ENCODE measurements at regions not wholly inside any gene's neighbourhood (a gene's known extent, or its start where the extent isn't known, plus 50 kb on each side); places are given as distances from the start of the nearest gene placed in this dataset.

GRCh38 chr14:46480817-46481216, 170.8 kb downstream of the RPL10L start:
- TF ChIP-seq REST (IDR thresholded peaks at IDR 0.05; ENCODE audit: low read depth) (no peak), TEAD4 (IDR thresholded peaks at IDR 0.05) (no peak), NFIC (IDR thresholded peaks at IDR 0.05) (no peak), EGR1 (IDR thresholded peaks at IDR 0.05) (no peak), ZBTB7A (IDR thresholded peaks at IDR 0.05; ENCODE audit: low read depth) (no peak), CEBPB (IDR thresholded peaks at IDR 0.05) (no peak), TCF12 (IDR thresholded peaks at IDR 0.05; ENCODE audit: low read depth) (no peak), EP300 (IDR thresholded peaks at IDR 0.05; ENCODE audit: borderline replicate concordance) (no peak), YY1 (IDR thresholded peaks at IDR 0.05; ENCODE audit: low read depth) (no peak), RAD21 (IDR thresholded peaks at IDR 0.05; ENCODE audit: low read depth) (no peak), MAX (IDR thresholded peaks at IDR 0.05) (no peak), FOXM1 (IDR thresholded peaks at IDR 0.05; ENCODE audit: borderline replicate concordance, low read depth) (no peak), CREB1 (IDR thresholded peaks at IDR 0.05; ENCODE audit: low read depth) (no peak), TAF1 (IDR thresholded peaks at IDR 0.05; ENCODE audit: low read depth) (no peak), USF1 (IDR thresholded peaks at IDR 0.05) (no peak)

- no peak for TF ChIP-seq REST (IDR thresholded peaks at IDR 0.05; ENCODE audit: low read depth)
- TF ChIP-seq NFIC (IDR thresholded peaks at IDR 0.05): no peak
- no peak for TF ChIP-seq USF1 (IDR thresholded peaks at IDR 0.05)
- no peak for TF ChIP-seq TAF1 (IDR thresholded peaks at IDR 0.05; ENCODE audit: low read depth)
- TF ChIP-seq CREB1 (IDR thresholded peaks at IDR 0.05; ENCODE audit: low read depth): no peak
- TF ChIP-seq TEAD4 (IDR thresholded peaks at IDR 0.05): no peak
Measured at GRCh38 chr14:46472261-46472660, 179.3 kb downstream of the RPL10L start.

GRCh38 chr14:46464341-46464740, 187.2 kb downstream of the RPL10L start:
- TF ChIP-seq REST (IDR thresholded peaks at IDR 0.05; ENCODE audit: low read depth) (no peak), USF1 (IDR thresholded peaks at IDR 0.05) (no peak), ZBTB7A (IDR thresholded peaks at IDR 0.05; ENCODE audit: low read depth) (no peak), YY1 (IDR thresholded peaks at IDR 0.05; ENCODE audit: low read depth) (no peak), TAF1 (IDR thresholded peaks at IDR 0.05; ENCODE audit: low read depth) (no peak), CREB1 (IDR thresholded peaks at IDR 0.05; ENCODE audit: low read depth) (no peak), TCF12 (IDR thresholded peaks at IDR 0.05; ENCODE audit: low read depth) (no peak), EP300 (IDR thresholded peaks at IDR 0.05; ENCODE audit: borderline replicate concordance) (no peak), EGR1 (IDR thresholded peaks at IDR 0.05) (no peak), CEBPB (IDR thresholded peaks at IDR 0.05) (no peak), NFIC (IDR thresholded peaks at IDR 0.05) (no peak), MAX (IDR thresholded peaks at IDR 0.05) (no peak), FOXM1 (IDR thresholded peaks at IDR 0.05; ENCODE audit: borderline replicate concordance, low read depth) (no peak), RAD21 (IDR thresholded peaks at IDR 0.05; ENCODE audit: low read depth) (no peak), TEAD4 (IDR thresholded peaks at IDR 0.05) (no peak)

- TF ChIP-seq REST (IDR thresholded peaks at IDR 0.05; ENCODE audit: low read depth): no peak
- TF ChIP-seq USF1 (IDR thresholded peaks at IDR 0.05): no peak
- TF ChIP-seq TAF1 (IDR thresholded peaks at IDR 0.05; ENCODE audit: low read depth): no peak
- TF ChIP-seq CEBPB (IDR thresholded peaks at IDR 0.05): no peak
- no peak for TF ChIP-seq ZBTB7A (IDR thresholded peaks at IDR 0.05; ENCODE audit: low read depth)
- no peak for TF ChIP-seq CREB1 (IDR thresholded peaks at IDR 0.05; ENCODE audit: low read depth)
- TF ChIP-seq RAD21 (IDR thresholded peaks at IDR 0.05; ENCODE audit: low read depth): no peak
- TF ChIP-seq EGR1 (IDR thresholded peaks at IDR 0.05): no peak
- no peak for TF ChIP-seq TEAD4 (IDR thresholded peaks at IDR 0.05)
- no peak for TF ChIP-seq NFIC (IDR thresholded peaks at IDR 0.05)
- no peak for TF ChIP-seq FOXM1 (IDR thresholded peaks at IDR 0.05; ENCODE audit: borderline replicate concordance, low read depth)
- TF ChIP-seq TCF12 (IDR thresholded peaks at IDR 0.05; ENCODE audit: low read depth): no peak
- no peak for TF ChIP-seq MAX (IDR thresholded peaks at IDR 0.05)
- TF ChIP-seq EP300 (IDR thresholded peaks at IDR 0.05; ENCODE audit: borderline replicate concordance): no peak
- no peak for TF ChIP-seq YY1 (IDR thresholded peaks at IDR 0.05; ENCODE audit: low read depth)
Measured at GRCh38 chr14:46451800-46452199, 199.8 kb downstream of the RPL10L start.
